ENCODE measurements at regions not wholly inside any gene's neighbourhood (a gene's known extent, or its start where the extent isn't known, plus 50 kb on each side); places are given as distances from the start of the nearest gene placed in this dataset.
"Not testable (repeated sequence)": the region's sequence is repeated elsewhere in the genome, so short reads cannot be mapped to it uniquely, and the experiment has no call there.

DNA sequence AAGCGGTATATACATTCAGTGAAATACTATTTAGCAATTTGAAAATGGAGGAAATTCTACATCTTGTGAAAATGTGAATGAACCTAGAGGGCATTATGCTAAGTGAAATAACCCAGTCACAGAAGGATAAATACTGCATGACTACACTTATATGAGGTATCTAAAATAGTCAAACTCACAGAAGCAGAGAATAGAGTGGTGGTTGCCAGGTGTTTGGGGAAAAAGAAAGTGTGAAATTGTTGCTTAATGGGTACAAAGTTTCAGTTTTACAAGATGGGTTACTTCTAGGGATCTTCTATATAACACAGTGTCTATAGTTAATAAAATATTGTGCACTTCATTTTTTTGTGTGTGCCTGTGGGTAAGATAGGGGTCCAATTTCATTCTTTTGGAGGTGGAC, 1152.0 kb downstream of the EPHA7 start:
- no peak overlapping the region for H3K4me3 ChIP-seq
- no peaks in the 10 kb centered on the region for H3K4me1 ChIP-seq
- no peaks in the 10 kb centered on the region for H3K9me3 ChIP-seq
- intact Hi-C loops (cut with DNase I; ENCODE audit: low total_unique reads), result no loop called here
- H3K27ac ChIP-seq, result no peak overlapping the region
- no peaks in the 10 kb centered on the region for H3K27me3 ChIP-seq
- DNase-seq (ENCODE audit: low spot score in 2 of 2), result no peak
- TF ChIP-seq, protein P1, sequence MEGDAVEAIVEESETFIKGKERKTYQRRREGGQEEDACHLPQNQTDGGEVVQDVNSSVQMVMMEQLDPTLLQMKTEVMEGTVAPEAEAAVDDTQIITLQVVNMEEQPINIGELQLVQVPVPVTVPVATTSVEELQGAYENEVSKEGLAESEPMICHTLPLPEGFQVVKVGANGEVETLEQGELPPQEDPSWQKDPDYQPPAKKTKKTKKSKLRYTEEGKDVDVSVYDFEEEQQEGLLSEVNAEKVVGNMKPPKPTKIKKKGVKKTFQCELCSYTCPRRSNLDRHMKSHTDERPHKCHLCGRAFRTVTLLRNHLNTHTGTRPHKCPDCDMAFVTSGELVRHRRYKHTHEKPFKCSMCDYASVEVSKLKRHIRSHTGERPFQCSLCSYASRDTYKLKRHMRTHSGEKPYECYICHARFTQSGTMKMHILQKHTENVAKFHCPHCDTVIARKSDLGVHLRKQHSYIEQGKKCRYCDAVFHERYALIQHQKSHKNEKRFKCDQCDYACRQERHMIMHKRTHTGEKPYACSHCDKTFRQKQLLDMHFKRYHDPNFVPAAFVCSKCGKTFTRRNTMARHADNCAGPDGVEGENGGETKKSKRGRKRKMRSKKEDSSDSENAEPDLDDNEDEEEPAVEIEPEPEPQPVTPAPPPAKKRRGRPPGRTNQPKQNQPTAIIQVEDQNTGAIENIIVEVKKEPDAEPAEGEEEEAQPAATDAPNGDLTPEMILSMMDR (IDR thresholded peaks at IDR 0.05), result no peak
- TF ChIP-seq POLR2A (IDR thresholded peaks at IDR 0.05) (no peak), POLR2AphosphoS5 (IDR thresholded peaks at IDR 0.05) (no peak)
- H3K36me3 ChIP-seq, result no peaks in the 10 kb centered on the region

DNA sequence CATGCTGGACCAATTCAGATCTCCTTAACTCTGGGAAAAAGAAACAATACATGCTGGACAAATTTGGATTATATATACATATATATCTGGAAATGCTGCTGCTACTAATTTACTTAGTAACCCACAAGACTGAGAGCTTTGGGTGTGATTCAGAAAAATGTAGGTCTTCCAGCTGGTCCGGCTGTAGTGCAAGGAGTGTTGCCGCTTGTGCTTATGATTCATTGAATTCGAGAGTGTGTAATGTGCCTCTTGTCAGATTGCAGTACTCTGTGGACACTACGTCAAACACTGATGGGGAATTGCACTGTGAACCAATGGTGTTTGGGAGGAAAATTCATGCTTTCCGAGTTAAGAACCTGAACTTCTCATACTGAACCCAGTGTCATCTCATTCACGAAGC, 1155.5 kb downstream of the EPHA7 start:
- H3K4me1 ChIP-seq, result no peaks in the 10 kb centered on the region
- no peak overlapping the region for H3K27ac ChIP-seq
- H3K9me3 ChIP-seq, result no peaks in the 10 kb centered on the region
- intact Hi-C loops (cut with DNase I; ENCODE audit: low total_unique reads), result no loop called here
- no peaks in the 10 kb centered on the region for H3K27me3 ChIP-seq
- no peak overlapping the region for H3K4me3 ChIP-seq
- DNase-seq (ENCODE audit: low spot score in 2 of 2), result no peak
- no peak for TF ChIP-seq POLR2A (IDR thresholded peaks at IDR 0.05)
- TF ChIP-seq POLR2AphosphoS5 (IDR thresholded peaks at IDR 0.05), result no peak
- TF ChIP-seq, protein P1 (IDR thresholded peaks at IDR 0.05), result no peak
- H3K36me3 ChIP-seq, result no peaks in the 10 kb centered on the region

DNA sequence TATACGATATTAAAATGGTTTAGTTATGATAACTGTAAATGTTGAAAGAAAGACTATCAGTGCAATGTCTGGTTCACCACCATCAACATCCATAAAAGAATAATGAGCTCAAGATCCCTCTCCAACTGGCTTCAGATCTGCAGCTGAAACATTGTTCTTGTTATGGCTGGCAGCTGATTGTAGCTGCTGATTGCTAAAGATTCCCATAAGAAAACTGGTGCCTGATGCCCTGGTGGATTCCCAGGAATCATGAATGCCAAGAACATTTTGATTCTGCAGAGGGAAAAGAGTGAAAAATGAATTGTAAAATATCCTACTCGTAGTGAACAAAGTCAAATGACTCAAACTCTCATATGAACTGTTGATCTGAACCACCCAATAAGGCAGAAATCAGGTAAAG, 1160.2 kb downstream of the EPHA7 start:
- Histone ChIP-seq H3K36me3 (no peaks in the 10 kb centered on the region), H3K4me3 (no peak overlapping the region), H3K27me3 (no peaks in the 10 kb centered on the region), H3K4me1 (no peaks in the 10 kb centered on the region), H3K9me3 (no peaks in the 10 kb centered on the region), H3K27ac (no peak overlapping the region)
- no peak for DNase-seq (ENCODE audit: low spot score in 2 of 2)
- intact Hi-C loops (cut with DNase I; ENCODE audit: low total_unique reads), result no loop called here
- TF ChIP-seq, protein P1 (IDR thresholded peaks at IDR 0.05), result no peak
- no peak for TF ChIP-seq POLR2A (IDR thresholded peaks at IDR 0.05)
- TF ChIP-seq POLR2AphosphoS5 (IDR thresholded peaks at IDR 0.05), result no peak

DNA sequence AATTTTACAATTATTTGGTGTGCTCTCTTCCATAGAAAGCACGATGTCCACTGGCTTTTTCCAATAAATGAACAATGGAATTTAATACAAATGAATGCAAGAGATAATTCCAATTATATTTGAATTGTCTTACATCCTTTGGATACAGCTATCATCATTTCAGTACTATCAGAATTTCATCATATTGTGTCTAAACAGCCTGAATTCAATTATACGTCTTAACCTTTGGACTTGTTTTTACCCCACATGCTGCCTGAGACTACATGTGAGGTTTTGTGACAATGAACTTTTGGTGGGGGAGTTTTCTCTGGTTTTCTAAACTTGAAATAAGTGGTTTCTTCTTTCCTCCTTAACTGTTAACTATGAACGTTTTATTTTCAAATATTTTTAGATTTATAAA, 1176.0 kb downstream of the EPHA7 start:
- H3K9me3 ChIP-seq, result no peaks in the 10 kb centered on the region
- intact Hi-C loops (cut with DNase I; ENCODE audit: low total_unique reads), result no loop called here
- no peak overlapping the region for H3K4me3 ChIP-seq
- H3K36me3 ChIP-seq, result no peaks in the 10 kb centered on the region
- no peak for DNase-seq (ENCODE audit: low spot score in 2 of 2)
- no peaks in the 10 kb centered on the region for H3K27me3 ChIP-seq
- TF ChIP-seq POLR2AphosphoS5 (IDR thresholded peaks at IDR 0.05) (no peak), POLR2A (IDR thresholded peaks at IDR 0.05) (no peak)
- TF ChIP-seq, protein P1 (IDR thresholded peaks at IDR 0.05), result no peak
- no peaks in the 10 kb centered on the region for H3K4me1 ChIP-seq
- no peak overlapping the region for H3K27ac ChIP-seq

DNA sequence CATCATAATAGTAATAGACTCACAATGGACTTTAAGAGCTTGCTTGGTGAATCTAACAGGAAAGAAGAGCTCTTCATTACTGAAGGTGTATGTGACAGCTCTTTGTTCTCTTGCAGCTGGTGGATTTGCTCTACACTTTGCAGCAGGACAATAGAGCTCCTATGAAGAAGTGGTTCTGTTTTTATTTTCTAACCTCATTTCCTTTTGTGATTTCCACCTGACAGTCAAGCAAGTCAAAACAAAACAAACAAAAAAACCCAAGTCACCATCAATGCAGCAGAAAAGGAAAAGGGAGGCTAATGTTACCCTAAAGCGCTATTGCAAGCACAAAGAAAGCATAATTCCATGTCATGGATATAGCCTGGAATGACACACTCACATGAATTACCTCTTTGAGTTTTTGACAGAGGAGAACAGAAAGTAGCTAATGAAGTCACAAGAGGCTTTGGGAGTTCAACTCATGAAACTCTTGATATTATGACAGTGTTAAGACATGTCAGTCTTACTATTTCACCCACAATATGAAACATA, 1188.1 kb downstream of the EPHA7 start:
- DNase-seq (ENCODE audit: low spot score in 2 of 2), result no peak
- Histone ChIP-seq H3K36me3 (no peaks in the 10 kb centered on the region), H3K4me1 (no peaks in the 10 kb centered on the region), H3K4me3 (no peak overlapping the region), H3K27me3 (no peaks in the 10 kb centered on the region), H3K9me3 (no peaks in the 10 kb centered on the region), H3K27ac (peak overlapping the region in 1 of 2 donors; percentile 28)
- intact Hi-C loops (cut with DNase I; ENCODE audit: low total_unique reads), result no loop called here
- TF ChIP-seq POLR2A (IDR thresholded peaks at IDR 0.05) (no peak), POLR2AphosphoS5 (IDR thresholded peaks at IDR 0.05) (no peak)
- TF ChIP-seq, protein P1 (IDR thresholded peaks at IDR 0.05), result no peak

DNA sequence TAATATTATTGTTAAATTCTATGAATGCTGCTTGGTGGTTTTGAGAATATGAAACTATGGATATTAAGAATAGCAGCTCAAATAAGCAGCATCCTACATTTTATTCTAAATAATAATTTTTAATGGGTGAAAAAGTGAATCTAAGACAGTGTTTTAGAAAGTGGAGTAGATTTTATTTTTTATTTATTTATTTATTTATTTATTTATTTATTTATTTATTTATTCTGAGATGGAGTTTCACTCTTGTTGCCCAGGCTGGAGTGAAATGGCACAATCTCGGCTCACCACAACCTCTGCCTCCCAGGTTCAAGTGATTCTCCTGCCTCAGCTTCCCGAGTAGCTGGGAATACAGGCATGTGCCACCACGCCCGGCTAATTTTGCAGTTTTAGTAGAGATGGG, 1199.4 kb downstream of the EPHA7 start:
- H3K27me3 ChIP-seq; H3K27ac ChIP-seq; H3K36me3 ChIP-seq; DNase-seq (ENCODE audit: low spot score in 2 of 2); H3K9me3 ChIP-seq; intact Hi-C loops (cut with DNase I; ENCODE audit: low total_unique reads); H3K4me1 ChIP-seq; H3K4me3 ChIP-seq: not testable (repeated sequence)

All from breast epithelium (tissue), 4 donors.